Type B pancreatic cell (in vitro differentiated cells): ENCODE measurements at regions not wholly inside any gene's neighbourhood (a gene's known extent, or its start where the extent isn't known, plus 50 kb on each side); places are given as distances from the start of the nearest gene placed in this dataset.

Experiments used
- DNase-seq: peaks from one replicate; pipeline ENCODE4 v3.0.0; 2021; ENCODE audit warnings: mixed read lengths; ENCODE audit not compliant: unreplicated experiment; ENCODE audit errors: extremely low spot score
- H3K27ac Mint-ChIP-seq: 2 replicates; pipeline ENCODE4 v1.8.0; 2021; ENCODE audit warnings: mild to moderate bottlenecking, mixed read lengths
- H3K27me3 Mint-ChIP-seq: 2 replicates; pipeline ENCODE4 v1.8.0; 2021; ENCODE audit warnings: mixed read lengths
- H3K36me3 Mint-ChIP-seq: 2 replicates; pipeline ENCODE4 v1.8.0; 2021; ENCODE audit warnings: mixed read lengths
- H3K4me1 Mint-ChIP-seq: one replicate; pipeline ENCODE4 v1.8.0; 2021; ENCODE audit warnings: mixed read lengths; ENCODE audit not compliant: unreplicated experiment
- H3K4me3 Mint-ChIP-seq: 2 replicates; pipeline ENCODE4 v1.8.0; 2021; ENCODE audit warnings: mild to moderate bottlenecking, mixed read lengths
- H3K9me3 Mint-ChIP-seq: 2 replicates; pipeline ENCODE4 v1.8.0; 2021; ENCODE audit warnings: mixed read lengths
- TF ChIP-seq, protein P1 (sequence below): fragments of 200-600 bp; sonication (generic); conservative IDR thresholded peaks from 2 replicates; pipeline ENCODE4 v1.5.0; 2021; ENCODE audit warnings: antibody characterized with exemption, mild to moderate bottlenecking

DNA sequence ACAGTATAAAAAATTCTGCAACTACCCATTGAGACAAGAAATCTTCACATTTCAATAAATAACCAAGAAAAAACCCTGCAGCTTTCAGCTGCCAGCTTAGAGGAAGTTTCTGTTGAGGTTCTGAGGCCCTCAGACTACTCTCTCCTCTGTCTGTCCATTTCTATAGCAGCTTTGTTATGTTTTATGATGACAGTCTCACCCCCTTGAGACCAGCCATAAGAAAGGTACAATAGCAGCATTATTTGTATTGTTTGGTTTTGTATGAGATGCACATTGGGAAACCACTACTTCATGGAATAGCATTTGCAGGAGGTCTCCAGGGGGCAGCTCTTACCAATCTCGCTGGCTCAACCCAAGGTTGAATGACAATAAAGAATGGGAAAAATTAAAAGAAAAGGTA, 334.6 kb upstream of the VRK2 start:
- Mint-ChIP-seq H3K27ac (no peak overlapping the region), H3K9me3 (no peaks in the 10 kb centered on the region), H3K27me3 (peaks cover 4% of the 10 kb centered on the region), H3K4me3 (no peak overlapping the region), H3K36me3 (no peaks in the 10 kb centered on the region), H3K4me1 (no peaks in the 10 kb centered on the region)
- TF ChIP-seq, protein P1, sequence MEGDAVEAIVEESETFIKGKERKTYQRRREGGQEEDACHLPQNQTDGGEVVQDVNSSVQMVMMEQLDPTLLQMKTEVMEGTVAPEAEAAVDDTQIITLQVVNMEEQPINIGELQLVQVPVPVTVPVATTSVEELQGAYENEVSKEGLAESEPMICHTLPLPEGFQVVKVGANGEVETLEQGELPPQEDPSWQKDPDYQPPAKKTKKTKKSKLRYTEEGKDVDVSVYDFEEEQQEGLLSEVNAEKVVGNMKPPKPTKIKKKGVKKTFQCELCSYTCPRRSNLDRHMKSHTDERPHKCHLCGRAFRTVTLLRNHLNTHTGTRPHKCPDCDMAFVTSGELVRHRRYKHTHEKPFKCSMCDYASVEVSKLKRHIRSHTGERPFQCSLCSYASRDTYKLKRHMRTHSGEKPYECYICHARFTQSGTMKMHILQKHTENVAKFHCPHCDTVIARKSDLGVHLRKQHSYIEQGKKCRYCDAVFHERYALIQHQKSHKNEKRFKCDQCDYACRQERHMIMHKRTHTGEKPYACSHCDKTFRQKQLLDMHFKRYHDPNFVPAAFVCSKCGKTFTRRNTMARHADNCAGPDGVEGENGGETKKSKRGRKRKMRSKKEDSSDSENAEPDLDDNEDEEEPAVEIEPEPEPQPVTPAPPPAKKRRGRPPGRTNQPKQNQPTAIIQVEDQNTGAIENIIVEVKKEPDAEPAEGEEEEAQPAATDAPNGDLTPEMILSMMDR, result no peak
- DNase-seq, result no peak

DNA sequence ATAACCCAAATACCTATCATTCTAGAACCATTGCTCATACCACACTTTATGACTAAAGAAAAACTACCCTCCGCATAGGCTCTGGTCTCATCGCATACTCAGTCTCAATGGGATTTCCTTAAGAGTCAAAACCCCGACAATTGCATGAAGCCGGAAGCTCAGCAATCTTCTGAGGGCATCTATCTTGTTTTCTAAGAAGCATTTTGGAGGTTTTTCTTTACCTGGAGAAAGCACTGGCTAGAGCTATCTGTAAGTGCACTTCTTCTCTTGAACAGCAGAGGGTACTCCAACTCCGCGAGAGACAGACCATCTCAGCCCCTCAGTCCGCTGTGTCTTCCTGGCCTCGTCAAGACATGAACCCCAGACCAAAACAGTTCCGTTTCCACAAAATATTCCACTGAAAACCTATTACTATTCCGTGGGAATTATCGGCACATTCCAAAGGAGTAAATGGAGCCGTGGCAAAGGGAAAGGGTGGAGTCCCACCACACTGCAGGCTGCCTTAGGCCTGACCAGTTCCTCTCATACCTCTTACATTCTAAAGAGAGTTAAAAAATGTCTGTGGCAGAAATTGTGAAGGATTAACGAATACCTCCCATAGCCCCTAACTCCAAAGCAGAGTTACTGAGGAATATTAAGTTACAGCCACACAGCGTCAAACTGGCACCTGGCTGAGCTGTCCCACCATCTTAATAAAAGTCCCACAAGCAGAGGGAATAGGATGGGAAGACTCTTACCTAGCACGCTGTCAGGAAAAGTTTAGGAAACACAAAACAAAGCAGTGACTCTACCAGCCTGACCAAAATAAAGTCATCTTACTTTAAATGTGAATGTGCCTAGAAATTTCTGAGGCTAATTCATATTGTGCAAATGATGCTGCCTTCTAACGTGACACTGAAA, 325.6 kb upstream of the VRK2 start:
- H3K27ac Mint-ChIP-seq, result peak overlapping the region; percentile 44
- no peaks in the 10 kb centered on the region for H3K36me3 Mint-ChIP-seq
- H3K4me1 Mint-ChIP-seq, result peaks cover 7% of the 10 kb centered on the region
- TF ChIP-seq, protein P1, result peak; percentile 91
- peak; percentile 68 for DNase-seq
- H3K4me3 Mint-ChIP-seq, result peak overlapping the region; percentile 82
- no peaks in the 10 kb centered on the region for H3K27me3 Mint-ChIP-seq
- no peaks in the 10 kb centered on the region for H3K9me3 Mint-ChIP-seq

DNA sequence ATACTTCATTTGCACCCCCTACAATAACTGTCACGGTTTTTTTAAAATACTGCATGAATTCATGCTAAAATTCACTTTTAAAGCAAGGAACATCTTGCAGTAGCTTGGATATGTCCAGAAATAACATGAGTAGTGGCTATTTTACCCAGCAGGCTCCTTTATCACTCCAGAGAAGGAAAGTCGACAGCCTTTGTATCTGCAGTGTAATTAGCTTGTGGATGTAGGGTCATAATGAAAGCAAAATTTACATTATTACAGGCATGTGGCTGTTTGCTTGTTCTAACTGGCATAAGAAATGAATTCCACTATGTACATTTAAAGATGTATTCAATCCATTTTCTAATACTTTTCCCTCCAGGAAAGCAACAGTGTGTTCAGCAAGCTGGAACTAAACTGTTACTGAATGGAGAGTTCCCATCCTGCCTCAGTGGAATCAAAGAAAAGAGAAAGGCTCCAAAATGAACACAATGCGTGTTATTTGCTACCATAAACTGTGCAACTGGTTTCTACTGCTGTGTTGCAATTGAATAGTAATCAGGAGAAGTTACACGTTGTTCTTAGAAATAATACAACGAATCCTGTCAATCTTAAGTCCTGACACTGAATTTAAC, 321.2 kb upstream of the VRK2 start:
- Mint-ChIP-seq H3K4me3 (no peak overlapping the region), H3K36me3 (no peaks in the 10 kb centered on the region), H3K4me1 (peaks cover 7% of the 10 kb centered on the region), H3K9me3 (no peaks in the 10 kb centered on the region), H3K27ac (no peak overlapping the region), H3K27me3 (no peaks in the 10 kb centered on the region)
- TF ChIP-seq, protein P1, result no peak
- no peak for DNase-seq

DNA sequence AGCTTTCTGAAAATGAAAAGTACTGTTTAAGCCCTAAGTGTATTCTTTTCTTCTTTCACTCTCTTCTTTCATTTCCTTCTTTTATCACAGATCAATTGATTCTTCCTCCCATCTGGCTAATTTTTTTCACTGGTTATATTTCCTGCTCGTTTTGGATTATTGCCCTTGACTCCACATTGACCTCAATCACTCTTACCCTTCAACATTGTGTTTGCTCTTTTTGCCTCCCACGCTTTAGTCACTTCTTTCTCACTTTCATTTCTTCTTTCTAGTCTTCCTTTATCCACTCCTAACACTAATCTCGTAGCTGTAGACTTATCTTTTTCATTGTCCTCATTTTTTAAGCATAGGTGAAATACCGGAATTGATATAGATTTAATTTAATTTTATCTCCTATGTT, 320.3 kb upstream of the VRK2 start:
- Mint-ChIP-seq H3K36me3 (no peaks in the 10 kb centered on the region), H3K9me3 (no peaks in the 10 kb centered on the region), H3K27me3 (no peaks in the 10 kb centered on the region), H3K4me3 (no peak overlapping the region), H3K27ac (no peak overlapping the region), H3K4me1 (peaks cover under 1% of the 10 kb centered on the region)
- TF ChIP-seq, protein P1, result no peak
- DNase-seq, result no peak

DNA sequence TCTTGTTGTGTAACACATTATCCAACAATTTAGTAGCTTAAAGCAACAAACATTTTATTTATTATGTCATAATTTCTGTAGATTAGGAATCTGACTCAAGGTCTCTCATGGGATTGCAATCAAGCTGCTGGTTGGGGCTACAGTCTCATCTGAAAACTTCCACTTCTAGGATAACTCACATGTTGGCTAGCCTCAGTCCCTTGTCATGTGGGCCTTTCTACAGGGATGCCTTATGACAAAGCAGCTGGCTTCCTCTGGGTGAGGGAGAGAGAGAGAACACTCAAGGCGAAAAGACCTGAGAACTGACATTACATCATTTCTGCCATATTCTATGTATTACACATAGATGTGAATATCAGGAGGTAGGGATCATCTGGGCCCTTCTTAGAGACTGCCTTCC, 317.9 kb upstream of the VRK2 start:
- Mint-ChIP-seq H3K4me3 (no peak overlapping the region), H3K4me1 (no peaks in the 10 kb centered on the region), H3K9me3 (no peaks in the 10 kb centered on the region), H3K27me3 (no peaks in the 10 kb centered on the region), H3K27ac (no peak overlapping the region), H3K36me3 (no peaks in the 10 kb centered on the region)
- TF ChIP-seq, protein P1, result no peak
- DNase-seq, result no peak
